Esophagus squamous epithelium (tissue), 4 donors: ENCODE measurements at regions not wholly inside any gene's neighbourhood (a gene's known extent, or its start where the extent isn't known, plus 50 kb on each side); places are given as distances from the start of the nearest gene placed in this dataset.

Source experiments
- POLR2A ChIP-seq, 4 donors: fragments of 450-650 bp; IDR thresholded peaks; one replicate each; pipeline ENCODE4 v1.6.1; 2017; ENCODE audit warnings: antibody characterized with exemption in 4 of 4, mild to moderate bottlenecking in 4 of 4, moderate library complexity in 3 of 4
- TF ChIP-seq, protein P1 (sequence below), 6 experiments: fragments of 450-650 bp in 4 of 6; fragments of 200-600 bp in 2 of 6; sonication (generic) in 2 of 6; IDR thresholded peaks; one replicate each; pipeline ENCODE4 v1.5.1; 2016 to 2019; ENCODE audit warnings: antibody characterized with exemption in 6 of 6, mild to moderate bottlenecking in 4 of 6, moderate library complexity in 4 of 6

DNA sequence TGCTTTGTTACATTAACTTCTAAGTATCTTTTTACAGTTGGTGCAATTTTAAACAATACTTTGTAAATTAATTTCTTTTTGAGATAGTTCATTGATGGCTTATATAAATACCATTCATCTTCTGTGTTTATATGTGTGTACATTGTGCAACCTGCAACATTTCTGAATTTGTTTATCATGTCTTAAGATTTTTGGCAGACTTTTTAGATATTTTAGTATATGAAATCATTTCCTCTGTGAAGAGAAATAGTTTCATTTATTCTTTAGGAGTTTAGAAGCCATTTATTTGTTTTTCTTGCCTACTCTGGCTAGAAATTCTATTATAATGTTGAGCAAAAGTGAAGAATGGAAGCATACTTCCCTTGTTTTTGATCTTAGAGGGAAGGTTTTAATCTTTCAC lies 337.8 kb upstream of the DSEL start:
- TF ChIP-seq POLR2A (IDR thresholded peaks at IDR 0.05): no peak
- TF ChIP-seq, protein P1, sequence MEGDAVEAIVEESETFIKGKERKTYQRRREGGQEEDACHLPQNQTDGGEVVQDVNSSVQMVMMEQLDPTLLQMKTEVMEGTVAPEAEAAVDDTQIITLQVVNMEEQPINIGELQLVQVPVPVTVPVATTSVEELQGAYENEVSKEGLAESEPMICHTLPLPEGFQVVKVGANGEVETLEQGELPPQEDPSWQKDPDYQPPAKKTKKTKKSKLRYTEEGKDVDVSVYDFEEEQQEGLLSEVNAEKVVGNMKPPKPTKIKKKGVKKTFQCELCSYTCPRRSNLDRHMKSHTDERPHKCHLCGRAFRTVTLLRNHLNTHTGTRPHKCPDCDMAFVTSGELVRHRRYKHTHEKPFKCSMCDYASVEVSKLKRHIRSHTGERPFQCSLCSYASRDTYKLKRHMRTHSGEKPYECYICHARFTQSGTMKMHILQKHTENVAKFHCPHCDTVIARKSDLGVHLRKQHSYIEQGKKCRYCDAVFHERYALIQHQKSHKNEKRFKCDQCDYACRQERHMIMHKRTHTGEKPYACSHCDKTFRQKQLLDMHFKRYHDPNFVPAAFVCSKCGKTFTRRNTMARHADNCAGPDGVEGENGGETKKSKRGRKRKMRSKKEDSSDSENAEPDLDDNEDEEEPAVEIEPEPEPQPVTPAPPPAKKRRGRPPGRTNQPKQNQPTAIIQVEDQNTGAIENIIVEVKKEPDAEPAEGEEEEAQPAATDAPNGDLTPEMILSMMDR (IDR thresholded peaks at IDR 0.05): no peak
